K562 (cell line): ENCODE measurements at regions not wholly inside any gene's neighbourhood (a gene's known extent, or its start where the extent isn't known, plus 50 kb on each side); places are given as distances from the start of the nearest gene placed in this dataset.
A peak's percentile ranks its signal among the peaks of the same experiment; 100 is the strongest.

Experiments
- ATAC-seq: fragments of 200-7000 bp; cut with Tn5 transposase; 3 replicates; pipeline ENCODE4 v1.9.1; 2020; ENCODE audit warnings: moderate library complexity
- BruUV-seq: library from RNA; stranded (reverse); fragments of 400-500 nt; replicated peaks from 2 replicates; lab custom pipeline; 2021; lab: Mats Ljungman, UMichigan
- CTCF ChIA-PET: fragments of 300-600 bp; formaldehyde crosslinking; extraction: SDS; loops from one replicate; lab custom pipeline; 2021; ENCODE audit warnings: low intra/inter-chr PET ratio; lab: Yijun Ruan, JAX
- POLR2A ChIA-PET: fragments of 300-600, 350-650 bp; sonication (Branson Sonifier 250); formaldehyde crosslinking; extraction: SDS; loops from one replicate; lab custom pipeline; 2021; ENCODE audit warnings: antibody characterized with exemption, inconsistent platforms; lab: Yijun Ruan, JAX
- DNase-seq, 4 experiments: peaks; one replicate each; pipeline versions ENCODE4 v3.0.0 to v3.0.0-alpha.2; 2011 to 2018; ENCODE audit warnings: low spot score in 3 of 4, mixed read lengths in 3 of 4; ENCODE audit errors: extremely low read depth in 1 of 4
- FAIRE-seq: peaks from 2 replicates; lab custom pipeline; 2011; peaks lifted over from hg19 to GRCh38; lab: Jason Lieb, UNC
- H2AFZ ChIP-seq: 2 replicates; pipeline ENCODE4 v1.6.0; 2011; ENCODE audit warnings: low read depth, low read length, control low read depth, inconsistent platforms
- H3K27ac ChIP-seq: fragments of 200-600 bp; 3 replicates; pipeline ENCODE4 v1.8.0; 2011; ENCODE audit warnings: low read depth, mild to moderate bottlenecking, control low read depth, inconsistent platforms, low read length, moderate library complexity, mixed read lengths; ENCODE audit errors: extremely low read depth
- H3K27me3 ChIP-seq, 2 experiments: fragments of 300-600 bp in 1 of 2; 2 replicates in 1 of 2; 3 replicates in 1 of 2; pipeline versions ENCODE4 v1.6.0 to v1.8.0; 2011; ENCODE audit warnings: inconsistent platforms in 2 of 2, low read length in 2 of 2, mild to moderate bottlenecking in 1 of 2, mixed read lengths in 1 of 2, moderate library complexity in 1 of 2; ENCODE audit not compliant: control insufficient read depth in 2 of 2, insufficient read depth in 2 of 2
- H3K36me3 ChIP-seq: fragments of 300-600 bp; 3 replicates; pipeline ENCODE4 v1.8.0; 2011; ENCODE audit warnings: mild to moderate bottlenecking, low read length, inconsistent platforms; ENCODE audit not compliant: control insufficient read depth, insufficient read depth
- H3K4me1 ChIP-seq, 2 experiments: fragments of 200-600 bp in 1 of 2; replicated peaks in 1 of 2; 2 replicates in 1 of 2; 3 replicates in 1 of 2; pipeline versions ENCODE4 v1.5.1 to v1.8.0; 2011; ENCODE audit warnings: inconsistent platforms in 2 of 2, low read length in 2 of 2, mild to moderate bottlenecking in 1 of 2, mixed read lengths in 1 of 2, moderate library complexity in 1 of 2; ENCODE audit not compliant: control insufficient read depth in 2 of 2, insufficient read depth in 2 of 2
- H3K4me2 ChIP-seq: 2 replicates; pipeline ENCODE4 v1.6.1; 2011; ENCODE audit warnings: low read length, control low read depth, inconsistent platforms, mixed read lengths; ENCODE audit not compliant: insufficient read depth
- H3K4me3 ChIP-seq: fragments of 200-600 bp; sonication (generic), shearing (Covaris generic); 2 replicates; pipeline ENCODE4 v1.5.1; 2016; ENCODE audit warnings: control low read depth, inconsistent platforms
- H3K79me2 ChIP-seq: fragments of 200-600 bp; 3 replicates; pipeline ENCODE4 v1.8.0; 2011; ENCODE audit warnings: low read length, inconsistent platforms; ENCODE audit not compliant: control insufficient read depth, insufficient read depth
- H3K9ac ChIP-seq, 2 experiments: 2 replicates each; pipeline versions ENCODE4 v1.6.0 to v1.6.1; 2011; ENCODE audit warnings: low read depth in 2 of 2, low read length in 2 of 2, control low read depth in 1 of 2, inconsistent platforms in 1 of 2, mild to moderate bottlenecking in 1 of 2, mixed read lengths in 1 of 2; ENCODE audit not compliant: insufficient read depth in 1 of 2
- H3K9me1 ChIP-seq: one replicate; pipeline ENCODE4 v1.6.0; 2011; ENCODE audit warnings: inconsistent platforms, mild to moderate bottlenecking, low read length, moderate library complexity; ENCODE audit not compliant: control insufficient read depth, insufficient read depth
- H3K9me3 ChIP-seq: replicated peaks from 2 replicates; pipeline ENCODE4 v1.5.1; 2011; ENCODE audit warnings: low read depth, low read length, inconsistent platforms; ENCODE audit not compliant: control insufficient read depth, insufficient read depth
- H4K20me1 ChIP-seq: replicated peaks from 2 replicates; pipeline ENCODE4 v1.6.1; 2011; ENCODE audit warnings: low read length, inconsistent platforms, mixed read lengths; ENCODE audit not compliant: control insufficient read depth, insufficient read depth
- GABPA ChIP-seq: fragments of 200-800 bp; sonication (Bioruptor generic); conservative IDR thresholded peaks from 2 replicates; pipeline ENCODE4 v1.6.1; 2016; ENCODE audit warnings: low read depth, missing genetic modification characterization, missing compliant biosample characterization
- NBN ChIP-seq: fragments of 450-650 bp; IDR thresholded peaks from 2 replicates; pipeline ENCODE4 v1.6.1; 2016; ENCODE audit warnings: low read depth, mild to moderate bottlenecking
- SNAPC5 ChIP-seq: fragments of 250-450 bp; sonication (Bioruptor Pico); IDR thresholded peaks from 2 replicates; pipeline ENCODE4 v1.8.0; 2021; ENCODE audit warnings: moderate library complexity, mild to moderate bottlenecking, inconsistent platforms
- SP1 ChIP-seq: sonication (generic); formaldehyde crosslinking; IDR thresholded peaks from 2 replicates; pipeline ENCODE4 v1.8.1; 2022; ENCODE audit warnings: mild to moderate bottlenecking, missing genetic modification reagents
- SRSF3 ChIP-seq: fragments of 200-400 bp; formaldehyde crosslinking; IDR thresholded peaks from 2 replicates; pipeline ENCODE4 v1.6.1; 2016; ENCODE audit warnings: mild to moderate bottlenecking, low read length, moderate library complexity; ENCODE audit not compliant: insufficient read depth
- WGBS: fragments of 100-300 bp; shearing (Covaris generic); methylation state at CpG from one replicate; pipeline ENCODE4 v1.1.6; 2016; ENCODE audit warnings: low coverage, mixed read lengths; ENCODE audit not compliant: insufficient coverage; ENCODE audit errors: missing lambda C conversion rate; 5-methylcytosine and 5-hydroxymethylcytosine counted together
- in situ Hi-C: fragments of 300-500 bp; cut with MboI; formaldehyde crosslinking; loops from 4 replicates; pipeline ENCODE4 v1.15.0; 2018; ENCODE audit warnings: inconsistent platforms, mixed read lengths
- intact Hi-C: fragments of 100-400 bp; cut with micrococcal nuclease; formaldehyde crosslinking; loops from 2 replicates; pipeline ENCODE4 v1.14.2; 2022
- TF ChIP-seq, protein P1 (sequence below): sonication (generic); formaldehyde crosslinking; IDR thresholded peaks from 2 replicates; pipeline ENCODE4 v1.4.0; 2020; ENCODE audit warnings: mild to moderate bottlenecking, missing genetic modification reagents
- TF ChIP-seq, protein P2 (sequence below): fragments of 450-650 bp; conservative IDR thresholded peaks from 2 replicates; pipeline ENCODE4 v1.6.1; 2016; ENCODE audit warnings: missing genetic modification characterization, low read depth, mild to moderate bottlenecking, missing compliant biosample characterization, moderate library complexity

DNA sequence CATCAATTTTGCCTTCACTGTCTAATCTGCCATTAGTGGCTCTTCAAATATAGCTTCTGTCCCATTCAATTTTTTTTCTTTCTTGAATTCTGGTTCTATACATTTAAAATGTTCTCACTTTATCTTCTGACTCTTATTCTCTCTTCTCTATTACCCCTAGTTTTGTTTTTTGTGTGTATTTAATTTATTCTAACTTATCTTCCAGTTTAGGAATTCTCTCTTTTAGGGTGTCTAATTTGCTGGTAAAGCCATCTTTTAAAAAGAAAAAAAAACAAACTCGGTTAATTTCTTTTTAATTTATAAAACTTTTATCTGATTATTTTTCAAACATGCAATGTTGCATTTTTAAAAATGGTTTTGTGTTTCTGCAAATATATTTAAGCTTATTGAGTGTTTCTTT lies 80.3 kb upstream of the OXGR1 start (continued):
- TF ChIP-seq, protein P1, sequence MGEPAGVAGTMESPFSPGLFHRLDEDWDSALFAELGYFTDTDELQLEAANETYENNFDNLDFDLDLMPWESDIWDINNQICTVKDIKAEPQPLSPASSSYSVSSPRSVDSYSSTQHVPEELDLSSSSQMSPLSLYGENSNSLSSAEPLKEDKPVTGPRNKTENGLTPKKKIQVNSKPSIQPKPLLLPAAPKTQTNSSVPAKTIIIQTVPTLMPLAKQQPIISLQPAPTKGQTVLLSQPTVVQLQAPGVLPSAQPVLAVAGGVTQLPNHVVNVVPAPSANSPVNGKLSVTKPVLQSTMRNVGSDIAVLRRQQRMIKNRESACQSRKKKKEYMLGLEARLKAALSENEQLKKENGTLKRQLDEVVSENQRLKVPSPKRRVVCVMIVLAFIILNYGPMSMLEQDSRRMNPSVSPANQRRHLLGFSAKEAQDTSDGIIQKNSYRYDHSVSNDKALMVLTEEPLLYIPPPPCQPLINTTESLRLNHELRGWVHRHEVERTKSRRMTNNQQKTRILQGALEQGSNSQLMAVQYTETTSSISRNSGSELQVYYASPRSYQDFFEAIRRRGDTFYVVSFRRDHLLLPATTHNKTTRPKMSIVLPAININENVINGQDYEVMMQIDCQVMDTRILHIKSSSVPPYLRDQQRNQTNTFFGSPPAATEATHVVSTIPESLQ (CRISPR knock-in tag): no peak

DNA sequence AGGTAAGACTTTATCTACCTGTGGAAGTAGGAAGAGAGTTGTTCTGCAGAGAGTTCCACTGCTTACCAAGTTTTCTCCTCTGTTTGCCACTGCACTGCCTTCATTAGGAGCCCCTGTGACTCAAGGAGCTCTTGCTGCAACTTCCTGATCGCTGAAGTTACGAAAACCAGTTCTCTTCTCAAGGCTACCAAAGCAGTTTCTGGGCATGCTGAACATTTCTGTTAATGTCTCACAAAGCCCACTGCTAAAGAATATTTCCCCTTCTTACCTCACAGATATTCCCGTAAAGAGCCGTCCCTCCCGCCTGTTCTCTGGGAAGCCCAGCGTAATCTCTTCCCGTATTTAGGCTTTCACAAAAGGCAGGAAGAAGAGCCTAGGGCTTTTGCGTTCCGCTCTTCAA lies 82.6 kb upstream of the OXGR1 start:
- in situ Hi-C loops (no loop called here), intact Hi-C loops (no loop called here)
- ChIA-PET CTCF (no interaction called here), POLR2A (interaction anchor here (0.5 kb wide), 1 partner anchor 148 kb away, joined by 3 read pairs; no protein-coding TSS in a partner anchor)
- no peak for ATAC-seq
- no peaks in the 10 kb centered on the region for H3K79me2 ChIP-seq
- H3K4me2 ChIP-seq: no peak overlapping the region
- peak overlapping the region; percentile 39; the same call in 1 of the 2 replicates for H2AFZ ChIP-seq
- BruUV-seq: no TSS peak
- H3K4me1 ChIP-seq: no peaks in the 10 kb centered on the region
- H3K9ac ChIP-seq: no peak overlapping the region
- no peaks in the 10 kb centered on the region for H4K20me1 ChIP-seq
- no peak overlapping the region for H3K27ac ChIP-seq
- FAIRE-seq: no peak
- no peak for DNase-seq
- no peak for TF ChIP-seq SP1 (CRISPR knock-in tag)
- TF ChIP-seq SRSF3: no peak
- TF ChIP-seq, protein P2, sequence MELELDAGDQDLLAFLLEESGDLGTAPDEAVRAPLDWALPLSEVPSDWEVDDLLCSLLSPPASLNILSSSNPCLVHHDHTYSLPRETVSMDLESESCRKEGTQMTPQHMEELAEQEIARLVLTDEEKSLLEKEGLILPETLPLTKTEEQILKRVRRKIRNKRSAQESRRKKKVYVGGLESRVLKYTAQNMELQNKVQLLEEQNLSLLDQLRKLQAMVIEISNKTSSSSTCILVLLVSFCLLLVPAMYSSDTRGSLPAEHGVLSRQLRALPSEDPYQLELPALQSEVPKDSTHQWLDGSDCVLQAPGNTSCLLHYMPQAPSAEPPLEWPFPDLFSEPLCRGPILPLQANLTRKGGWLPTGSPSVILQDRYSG (tag): no peak
- no peak for TF ChIP-seq GABPA (tag)
- TF ChIP-seq, protein P1 (CRISPR knock-in tag): no peak
- TF ChIP-seq NBN: no peak
- no peak for TF ChIP-seq SNAPC5
- H3K9me3 ChIP-seq: no peaks in the 10 kb centered on the region
- WGBS: 9% methylated on average over 7 of the region's 9 CpGs
- no peaks in the 10 kb centered on the region for H3K36me3 ChIP-seq
- H3K27me3 ChIP-seq: no peaks in the 10 kb centered on the region; a peak in 1 of 5 replicates
- H3K9me1 ChIP-seq: no peaks in the 10 kb centered on the region
- H3K4me3 ChIP-seq: no peak overlapping the region
